Colonic mucosa (tissue), 4 donors: ENCODE measurements at regions not wholly inside any gene's neighbourhood (a gene's known extent, or its start where the extent isn't known, plus 50 kb on each side); places are given as distances from the start of the nearest gene placed in this dataset.
"Not testable (repeated sequence)": the region's sequence is repeated elsewhere in the genome, so short reads cannot be mapped to it uniquely, and the experiment has no call there.

ENCODE experiments used
- DNase-seq: peaks from one replicate; pipeline ENCODE4 v3.0.0-alpha.2; 2020
- H3K27ac ChIP-seq: fragments of 200-600 bp; one replicate; pipeline ENCODE4 v1.8.0; 2021
- H3K27me3 ChIP-seq: fragments of 200-600 bp; one replicate; pipeline ENCODE4 v1.8.0; 2021
- H3K36me3 ChIP-seq: fragments of 200-600 bp; one replicate; pipeline ENCODE4 v1.8.0; 2021
- H3K4me1 ChIP-seq: fragments of 200-600 bp; one replicate; pipeline ENCODE4 v1.8.0; 2021; ENCODE audit warnings: mild to moderate bottlenecking
- H3K4me3 ChIP-seq: fragments of 200-600 bp; one replicate; pipeline ENCODE4 v1.8.0; 2021
- H3K9ac ChIP-seq, 2 donors: one replicate each; pipeline ENCODE4 v1.7.0; 2013; ENCODE audit warnings: control low read depth in 2 of 2, low read depth in 2 of 2, low read length in 2 of 2
- H3K9me3 ChIP-seq: fragments of 200-600 bp; one replicate; pipeline ENCODE4 v1.8.0; 2021
- CTCF ChIP-seq: fragments of 200-600 bp; IDR thresholded peaks from one replicate; pipeline ENCODE4 v1.8.0; 2022; ENCODE audit warnings: antibody characterized with exemption, mild to moderate bottlenecking
- intact Hi-C: fragments of 100-400 bp; cut with DNase I; formaldehyde crosslinking; loops from one replicate; pipeline ENCODE4 v1.14.1; 2022
- donor health status: healthy.
- donor health status: DM: no; HTN: no; CAD: no.
- donor health status: DM: no; HTN: no; CAD: no.

GRCh38 chr12:97647142-97647541, 184.5 kb downstream of the RMST start:
- no peak for DNase-seq
- Histone ChIP-seq H3K27me3 (no peaks in the 10 kb centered on the region), H3K9me3 (no peaks in the 10 kb centered on the region), H3K4me3 (no peak overlapping the region), H3K27ac (no peak overlapping the region), H3K9ac (no peak overlapping the region), H3K4me1 (no peaks in the 10 kb centered on the region), H3K36me3 (no peaks in the 10 kb centered on the region)
- TF ChIP-seq CTCF, result no peak
- intact Hi-C loops, result no loop called here

GRCh38 chr12:97650242-97650641, 187.6 kb downstream of the RMST start:
- H3K36me3 ChIP-seq, result no peaks in the 10 kb centered on the region
- no peak overlapping the region for H3K27ac ChIP-seq
- no peak for DNase-seq
- H3K9ac ChIP-seq, result no peak overlapping the region
- H3K27me3 ChIP-seq, result no peaks in the 10 kb centered on the region
- H3K9me3 ChIP-seq, result no peaks in the 10 kb centered on the region
- intact Hi-C loops, result no loop called here
- no peak for TF ChIP-seq CTCF
- H3K4me3 ChIP-seq, result no peak overlapping the region
- H3K4me1 ChIP-seq, result no peaks in the 10 kb centered on the region

GRCh38 chr12:97656548-97656947, 193.9 kb downstream of the RMST start:
- H3K9me3 ChIP-seq, H3K4me3 ChIP-seq, intact Hi-C loops, H3K27ac ChIP-seq, DNase-seq, H3K9ac ChIP-seq, H3K36me3 ChIP-seq, H3K4me1 ChIP-seq, H3K27me3 ChIP-seq: not testable (repeated sequence)

GRCh38 chr12:97659117-97659880, 196.7 kb downstream of the RMST start:
- Histone ChIP-seq H3K4me1 (no peaks in the 10 kb centered on the region), H3K36me3 (no peaks in the 10 kb centered on the region), H3K4me3 (no peak overlapping the region), H3K27ac (no peak overlapping the region), H3K9me3 (no peaks in the 10 kb centered on the region), H3K27me3 (no peaks in the 10 kb centered on the region), H3K9ac (no peak overlapping the region)
- intact Hi-C loops, result no loop called here
- DNase-seq, result no peak
- TF ChIP-seq CTCF, result no peak

GRCh38 chr12:97666263-97666662, 203.7 kb downstream of the RMST start:
- intact Hi-C loops, result no loop called here
- no peaks in the 10 kb centered on the region for H3K4me1 ChIP-seq
- no peak overlapping the region for H3K27ac ChIP-seq
- H3K36me3 ChIP-seq, result no peaks in the 10 kb centered on the region
- H3K27me3 ChIP-seq, result no peaks in the 10 kb centered on the region
- H3K9ac ChIP-seq, result no peak overlapping the region
- DNase-seq, result no peak
- no peak for TF ChIP-seq CTCF
- H3K9me3 ChIP-seq, result no peaks in the 10 kb centered on the region
- H3K4me3 ChIP-seq, result no peak overlapping the region

- Histone ChIP-seq H3K27ac (no peak overlapping the region), H3K9me3 (no peaks in the 10 kb centered on the region), H3K9ac (no peak overlapping the region), H3K4me1 (no peaks in the 10 kb centered on the region), H3K4me3 (no peak overlapping the region), H3K36me3 (no peaks in the 10 kb centered on the region), H3K27me3 (no peaks in the 10 kb centered on the region)
- no peak for TF ChIP-seq CTCF
- intact Hi-C loops, result no loop called here
- DNase-seq, result no peak
These were observed 210.3 kb downstream of the RMST start for GRCh38 chr12:97672870-97673269.
